Ureter (tissue), 1 donor: ENCODE measurements at regions not wholly inside any gene's neighbourhood (a gene's known extent, or its start where the extent isn't known, plus 50 kb on each side); places are given as distances from the start of the nearest gene placed in this dataset.
"Not testable (repeated sequence)": the region's sequence is repeated elsewhere in the genome, so short reads cannot be mapped to it uniquely, and the experiment has no call there.

ENCODE experiments used
- DNase-seq: peaks from one replicate; pipeline ENCODE4 v3.0.0-alpha.2; 2020; ENCODE audit warnings: low spot score
- donor health status: DM: yes; HTN: yes; CAD: no.

GRCh38 chr4:83921124-83921523 is 385.2 kb downstream of the GPAT3 start:
- DNase-seq: no peak

DNA sequence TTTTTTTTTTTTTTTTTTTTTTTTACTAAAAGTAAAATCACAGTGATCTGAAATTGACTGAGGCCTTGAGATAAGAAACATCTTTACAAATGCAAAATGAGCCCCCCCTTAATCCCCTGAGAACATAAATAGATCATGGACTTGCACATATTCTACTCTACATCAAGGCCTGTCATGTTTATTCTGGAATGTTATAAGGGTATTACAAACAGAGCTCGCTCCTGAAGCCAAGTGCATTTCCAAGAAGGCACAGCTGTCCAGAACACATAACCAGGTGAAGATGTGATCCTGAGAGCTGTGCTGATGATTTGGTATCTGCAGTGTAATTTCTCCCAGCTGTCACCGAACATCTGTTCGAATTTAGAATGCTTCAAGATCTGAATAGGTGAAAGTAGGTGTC is 384.5 kb downstream of the GPAT3 start:
- DNase-seq: no peak

DNA sequence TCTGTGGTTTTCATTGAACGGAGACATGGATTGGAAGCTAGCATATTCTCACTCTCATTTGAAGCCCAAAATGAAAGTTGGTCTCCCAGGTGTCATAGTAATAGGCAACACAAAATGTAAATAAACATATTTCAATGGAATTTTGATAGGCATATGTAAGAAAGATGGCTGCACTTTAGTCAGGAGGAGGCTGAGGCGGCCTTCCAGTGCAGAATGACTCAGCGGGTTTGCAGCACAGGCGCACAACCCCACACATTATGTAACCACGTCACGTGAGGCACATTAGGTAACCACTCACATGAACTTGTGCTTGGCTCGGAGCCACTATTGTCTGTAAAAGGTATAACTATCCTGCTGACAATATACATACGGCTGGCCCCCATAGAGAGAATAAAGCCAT is 381.7 kb downstream of the GPAT3 start:
- DNase-seq: no peak

GRCh38 chr4:83910693-83911092 is 374.8 kb downstream of the GPAT3 start:
- no peak for DNase-seq

GRCh38 chr4:83906561-83906960 is 370.7 kb downstream of the GPAT3 start:
- DNase-seq: no peak

DNA sequence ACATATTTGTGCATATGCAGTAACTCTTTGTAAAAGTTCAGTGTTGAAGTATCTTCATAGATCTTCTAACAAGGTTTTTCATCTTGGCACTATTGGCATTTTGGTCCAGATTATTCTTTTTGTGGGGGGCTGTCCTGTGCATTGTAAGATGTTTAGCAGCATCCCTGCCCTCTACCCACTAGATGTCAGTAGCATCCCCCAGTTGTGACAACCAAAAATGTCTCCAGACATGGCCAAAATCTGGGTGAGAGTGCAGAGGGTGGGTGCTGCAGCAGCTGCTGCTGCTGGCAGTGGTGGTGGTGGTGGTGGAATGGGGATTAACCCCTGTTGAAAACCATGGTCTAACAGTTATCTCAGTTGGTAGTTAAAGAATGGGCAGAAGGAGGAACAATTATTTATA is 370.0 kb downstream of the GPAT3 start:
- DNase-seq: no peak

DNA sequence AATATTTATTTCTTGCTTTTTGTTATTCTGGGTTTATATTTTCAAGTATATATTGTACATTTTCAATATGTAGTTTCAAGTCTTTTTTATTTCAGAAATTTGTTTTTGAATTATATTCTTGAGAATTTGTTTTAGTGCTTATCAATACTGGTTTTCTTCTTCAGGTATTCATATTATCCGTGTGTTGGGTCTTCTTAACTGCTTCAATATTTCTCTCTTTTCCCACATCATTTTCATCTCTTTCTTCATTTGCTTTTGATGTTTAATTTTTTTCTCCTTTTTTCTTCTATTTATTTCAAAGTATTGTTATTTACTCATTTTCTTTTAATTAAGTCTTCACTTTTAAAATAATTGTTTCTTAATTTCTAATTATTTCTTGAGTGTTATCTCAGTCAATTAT is 367.8 kb downstream of the GPAT3 start:
- not testable (repeated sequence) for DNase-seq

DNA sequence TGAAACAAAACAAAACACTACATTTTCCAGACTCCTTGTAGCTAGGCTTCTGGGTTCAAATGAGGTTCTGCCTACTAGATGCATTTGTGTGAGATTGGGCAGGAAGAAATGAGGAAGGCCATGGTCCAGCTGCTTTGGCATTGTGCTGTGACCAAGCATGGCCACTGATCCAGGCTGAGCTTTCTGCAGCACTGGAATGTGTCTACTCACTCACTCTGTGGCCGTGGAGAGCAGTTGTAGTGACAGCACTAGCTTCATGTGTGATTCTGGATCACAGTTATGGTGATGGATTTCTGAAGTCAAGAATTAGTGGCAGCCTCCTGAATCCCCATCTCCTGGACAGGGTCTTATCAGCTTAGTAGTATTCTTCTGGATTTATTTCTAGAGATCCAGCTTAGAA is 358.9 kb downstream of the GPAT3 start:
- no peak for DNase-seq

DNA sequence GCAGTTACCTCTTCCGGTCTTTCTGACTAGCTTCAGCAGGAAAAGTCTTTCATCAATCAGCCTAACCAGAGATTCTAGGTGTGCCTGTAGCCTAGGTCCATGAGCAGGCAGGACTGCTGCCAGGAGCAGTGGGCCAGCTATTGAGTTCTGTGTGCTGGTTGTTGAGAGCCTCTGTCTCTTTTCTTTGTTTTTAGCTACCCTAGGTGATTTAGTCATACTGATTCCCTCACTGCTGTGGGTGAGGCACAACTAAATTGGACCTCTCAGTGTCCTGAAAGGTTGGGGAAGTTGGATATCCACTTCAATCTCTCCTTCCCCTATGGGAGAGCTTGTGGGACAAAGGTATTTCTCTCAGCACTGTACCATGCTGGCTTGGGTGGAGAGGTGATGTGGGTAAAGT is 354.9 kb downstream of the GPAT3 start:
- DNase-seq: no peak

GRCh38 chr4:83890231-83890630 is 354.3 kb downstream of the GPAT3 start:
- no peak for DNase-seq

DNA sequence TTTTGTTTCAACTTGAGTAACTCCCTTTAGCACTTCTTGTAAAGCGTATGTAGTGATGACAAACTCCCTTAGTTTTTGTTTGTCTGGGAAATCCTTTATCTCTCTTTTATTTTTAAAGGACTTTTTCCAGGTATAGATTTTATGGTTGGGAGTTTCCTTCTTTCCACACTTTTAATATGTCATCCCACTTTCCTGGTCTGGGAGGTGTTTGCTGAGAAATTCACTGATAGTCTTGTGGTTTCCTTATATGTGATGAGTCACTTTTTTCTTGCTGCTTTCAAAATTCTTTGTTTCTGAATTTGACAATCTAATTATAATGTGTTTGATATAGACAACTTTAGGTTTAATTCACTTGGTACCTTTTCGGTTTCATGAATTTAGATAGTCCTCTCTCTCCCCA is 353.9 kb downstream of the GPAT3 start:
- no peak for DNase-seq

DNA sequence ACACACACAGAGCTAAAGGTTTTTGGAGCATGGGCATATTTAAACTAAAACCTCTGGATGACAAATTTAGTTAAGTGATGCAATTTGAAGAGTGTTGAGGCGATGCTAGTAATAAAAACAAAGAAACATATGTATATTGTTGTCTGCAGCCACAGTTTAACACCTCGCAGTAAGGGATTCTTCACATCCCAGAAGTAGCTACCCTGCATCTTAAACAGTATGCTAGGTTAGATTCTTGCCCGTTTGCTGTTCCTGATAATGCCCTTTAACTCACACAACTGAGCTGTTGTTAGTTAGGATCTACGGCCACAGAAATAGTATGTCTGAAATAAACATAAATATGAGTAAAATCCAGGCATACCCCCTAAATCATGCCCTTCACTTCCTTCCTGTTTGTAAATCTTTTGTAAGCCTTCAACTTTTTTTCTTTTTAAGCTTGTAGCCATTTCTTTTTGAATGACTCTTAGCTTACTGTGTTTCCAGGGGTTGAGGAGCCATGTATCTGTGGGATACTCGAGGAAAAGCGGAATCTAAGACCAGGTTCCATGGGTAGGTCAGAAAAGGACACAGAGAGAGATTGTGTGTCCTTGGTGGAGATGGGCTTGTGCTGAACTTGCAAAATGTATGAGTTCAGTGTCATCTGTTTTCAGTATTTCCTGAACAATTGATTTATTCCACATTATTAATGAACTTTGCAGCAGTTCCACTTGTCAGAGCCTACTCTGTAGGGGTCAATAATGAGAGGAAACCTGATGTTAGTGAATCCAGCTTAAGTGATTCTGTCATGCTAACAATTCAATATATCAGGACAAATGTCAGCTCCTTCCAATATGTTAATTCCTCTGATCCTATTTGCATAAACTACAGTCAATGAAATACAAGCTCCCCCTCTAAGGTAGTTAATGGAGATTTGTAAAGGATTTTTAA is 349.6 kb downstream of the GPAT3 start:
- DNase-seq: no peak

DNA sequence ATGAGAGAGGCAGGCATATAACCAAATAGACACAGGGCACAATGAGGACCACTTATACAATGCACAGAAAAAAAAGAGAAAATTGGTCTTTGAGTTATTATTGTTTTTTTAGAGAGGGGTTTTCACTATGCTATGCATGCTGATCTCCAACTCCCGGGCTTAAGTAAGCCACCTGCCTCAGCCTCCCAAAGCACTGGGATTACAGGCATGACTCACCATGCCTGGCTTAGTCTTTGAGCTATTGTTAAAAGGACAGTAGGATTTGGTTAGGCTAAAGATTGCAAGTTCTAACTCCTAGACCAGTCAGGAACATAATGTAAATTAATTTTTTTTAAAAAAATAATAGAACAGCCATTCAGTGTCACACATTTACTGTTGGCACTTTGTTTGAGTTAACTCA is 340.1 kb downstream of the GPAT3 start:
- no peak for DNase-seq

DNA sequence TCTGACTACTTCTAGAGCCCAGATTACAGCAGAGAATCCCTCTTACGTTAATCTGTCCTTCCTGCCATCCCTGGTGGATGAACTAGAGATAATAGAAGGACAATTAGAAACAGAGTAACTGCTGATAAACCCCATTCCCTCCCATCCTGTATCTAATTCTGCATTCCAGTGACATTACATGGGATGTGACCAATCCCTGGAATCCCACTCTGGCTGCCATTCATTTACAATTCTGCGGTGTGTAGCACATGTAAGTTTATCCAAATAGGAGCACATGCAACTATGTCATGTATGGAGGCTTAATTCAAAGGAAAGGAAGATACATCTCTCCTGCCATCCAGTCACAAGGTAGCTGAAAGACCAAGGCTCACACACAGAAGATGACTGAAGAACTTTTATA is 339.5 kb downstream of the GPAT3 start:
- no peak for DNase-seq

DNA sequence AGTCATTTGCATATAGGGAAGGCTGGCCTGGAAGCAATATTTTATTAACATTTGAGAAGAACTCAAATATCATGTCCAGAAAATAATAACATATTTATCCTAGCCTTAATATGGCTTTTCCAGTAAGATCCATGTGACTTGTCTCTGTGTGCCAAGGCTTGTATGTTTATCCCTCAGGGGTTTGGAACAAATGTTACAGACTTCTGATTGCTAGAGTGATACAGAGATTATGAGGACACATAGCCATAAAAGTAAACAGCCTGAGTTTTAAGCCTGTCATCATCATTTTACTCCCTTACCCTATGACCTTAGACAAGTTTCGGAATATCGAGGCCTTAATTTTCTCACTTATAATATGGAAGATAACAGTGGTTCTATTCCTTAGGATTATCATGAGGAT is 338.1 kb downstream of the GPAT3 start:
- DNase-seq: no peak

- DNase-seq: no peak
Measured at GRCh38 chr4:83870328-83870950, 334.5 kb downstream of the GPAT3 start.

DNA sequence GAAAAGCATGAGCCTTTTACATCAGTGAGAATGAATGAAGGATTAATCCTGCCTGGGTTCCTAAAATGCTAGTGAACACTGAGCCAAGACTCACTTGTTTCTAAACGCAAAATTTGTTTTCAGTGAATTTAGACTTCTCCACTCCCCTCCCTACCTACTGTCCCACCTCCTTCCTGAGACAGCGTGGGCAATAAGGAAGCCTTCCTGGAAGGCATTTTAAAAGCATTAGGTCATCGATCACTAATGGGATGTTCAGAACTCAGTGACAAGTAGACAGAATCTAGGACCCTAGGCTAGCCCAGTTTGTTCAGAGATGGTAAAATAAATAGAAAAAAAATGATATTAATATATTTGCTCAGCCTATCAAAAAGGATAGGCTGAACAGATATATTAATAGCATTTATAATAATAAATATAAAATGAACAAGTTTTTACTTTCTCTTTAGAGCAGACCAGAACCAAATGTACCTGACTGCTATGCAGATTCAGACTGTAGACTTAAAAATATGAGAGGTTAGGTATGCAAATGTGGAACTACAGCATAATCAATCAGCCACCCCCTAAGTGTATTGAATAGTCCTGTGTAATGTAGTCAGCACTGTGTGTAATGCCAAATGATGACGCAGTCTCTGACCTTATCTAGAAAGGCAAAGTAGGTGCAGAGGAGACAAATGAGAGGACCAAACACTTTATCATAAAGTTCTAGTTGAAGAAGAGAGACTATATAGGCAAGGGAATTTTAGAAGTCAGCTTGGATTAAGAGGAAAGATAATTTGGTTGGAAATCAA is 331.1 kb downstream of the GPAT3 start:
- no peak for DNase-seq

- no peak for DNase-seq
Measured at GRCh38 chr4:83865417-83866150, 329.7 kb downstream of the GPAT3 start.

DNA sequence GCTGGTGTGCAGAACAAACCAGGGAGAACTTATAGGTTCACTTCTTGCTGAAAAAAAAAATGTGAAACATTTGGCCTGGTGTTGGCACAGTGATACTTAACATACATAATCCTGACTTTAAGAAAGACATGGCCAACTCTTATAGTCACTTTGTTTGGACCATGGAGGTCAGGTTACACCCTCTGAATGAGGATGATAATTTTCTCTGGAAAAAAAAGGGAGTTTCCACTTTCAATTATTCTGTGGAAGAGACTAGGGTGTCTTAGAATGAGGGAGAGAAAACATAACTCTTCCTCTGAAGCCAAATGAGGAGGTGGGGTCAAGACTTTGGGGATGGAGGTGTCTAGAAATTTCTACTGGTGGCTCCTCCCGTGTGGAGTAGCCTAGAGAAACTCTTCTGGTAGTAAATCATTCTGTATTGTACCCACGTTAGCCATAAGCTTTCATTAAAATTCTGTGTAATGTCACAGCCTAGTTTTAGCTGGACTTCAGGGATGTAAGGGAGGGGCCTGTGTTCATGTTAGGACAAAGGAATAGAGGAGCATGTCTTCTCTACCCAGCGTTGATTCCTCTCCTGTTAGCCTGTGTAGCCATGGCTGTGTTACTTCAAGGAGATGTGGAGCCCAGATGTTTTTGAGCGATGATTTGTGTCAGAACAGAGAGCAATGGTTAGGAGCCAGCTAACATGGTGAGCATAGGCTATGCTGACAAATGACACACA is 328.3 kb downstream of the GPAT3 start:
- DNase-seq: no peak

- no peak for DNase-seq
Measured at GRCh38 chr4:83862471-83862870, 326.6 kb downstream of the GPAT3 start.

- no peak for DNase-seq
Measured at GRCh38 chr4:83860200-83860599, 324.3 kb downstream of the GPAT3 start.
